GM12891 (cell line): ENCODE measurements at regions not wholly inside any gene's neighbourhood (a gene's known extent, or its start where the extent isn't known, plus 50 kb on each side); places are given as distances from the start of the nearest gene placed in this dataset.

Experiments
- DNase-seq: peaks from one replicate; pipeline ENCODE4 v3.0.0; 2011; ENCODE audit warnings: low spot score; ENCODE audit not compliant: insufficient read length
- FAIRE-seq: peaks from 2 replicates; lab custom pipeline; 2011; peaks lifted over from hg19 to GRCh38; lab: Jason Lieb, UNC
- PAX5 ChIP-seq: IDR thresholded peaks from 2 replicates; pipeline ENCODE4 v1.6.1; 2011; ENCODE audit warnings: low read length, moderate library complexity, mild to moderate bottlenecking; ENCODE audit not compliant: insufficient read depth, severe bottlenecking
- POLR2A ChIP-seq: IDR thresholded peaks from 2 replicates; pipeline ENCODE4 v1.6.1; 2011; ENCODE audit warnings: low read depth, low read length, control low read depth
- POLR2AphosphoS5 ChIP-seq: IDR thresholded peaks from 2 replicates; pipeline ENCODE4 v1.6.1; 2011; ENCODE audit warnings: low read depth, low read length, control low read depth
- POU2F2 ChIP-seq: IDR thresholded peaks from 2 replicates; pipeline ENCODE4 v1.6.1; 2011; ENCODE audit warnings: low read depth, mild to moderate bottlenecking, control low read depth, low read length, moderate library complexity
- SPI1 ChIP-seq: IDR thresholded peaks from 2 replicates; pipeline ENCODE4 v1.6.1; 2011; ENCODE audit warnings: low read depth, low read length, control low read depth
- TAF1 ChIP-seq: IDR thresholded peaks from 2 replicates; pipeline ENCODE4 v1.6.1; 2011; ENCODE audit warnings: low read depth, low read length, control low read depth

- TF ChIP-seq POU2F2 (no peak), POLR2AphosphoS5 (no peak), PAX5 (no peak), POLR2A (no peak), SPI1 (no peak), TAF1 (no peak)
- FAIRE-seq, result no peak
- DNase-seq, result no peak
Measured at GRCh38 chr5:158626718-158627117, 473.0 kb downstream of the EBF1 start.

- FAIRE-seq, result no peak
- no peak for DNase-seq
- TF ChIP-seq SPI1 (no peak), POU2F2 (no peak), TAF1 (no peak), PAX5 (no peak), POLR2A (no peak), POLR2AphosphoS5 (no peak)
Measured at GRCh38 chr5:158623971-158624370, 475.7 kb downstream of the EBF1 start.

GRCh38 chr5:158621391-158621790 lies 478.3 kb downstream of the EBF1 start:
- FAIRE-seq, result no peak
- TF ChIP-seq SPI1 (no peak), POLR2AphosphoS5 (no peak), POLR2A (no peak), TAF1 (no peak)
- DNase-seq, result no peak

DNA sequence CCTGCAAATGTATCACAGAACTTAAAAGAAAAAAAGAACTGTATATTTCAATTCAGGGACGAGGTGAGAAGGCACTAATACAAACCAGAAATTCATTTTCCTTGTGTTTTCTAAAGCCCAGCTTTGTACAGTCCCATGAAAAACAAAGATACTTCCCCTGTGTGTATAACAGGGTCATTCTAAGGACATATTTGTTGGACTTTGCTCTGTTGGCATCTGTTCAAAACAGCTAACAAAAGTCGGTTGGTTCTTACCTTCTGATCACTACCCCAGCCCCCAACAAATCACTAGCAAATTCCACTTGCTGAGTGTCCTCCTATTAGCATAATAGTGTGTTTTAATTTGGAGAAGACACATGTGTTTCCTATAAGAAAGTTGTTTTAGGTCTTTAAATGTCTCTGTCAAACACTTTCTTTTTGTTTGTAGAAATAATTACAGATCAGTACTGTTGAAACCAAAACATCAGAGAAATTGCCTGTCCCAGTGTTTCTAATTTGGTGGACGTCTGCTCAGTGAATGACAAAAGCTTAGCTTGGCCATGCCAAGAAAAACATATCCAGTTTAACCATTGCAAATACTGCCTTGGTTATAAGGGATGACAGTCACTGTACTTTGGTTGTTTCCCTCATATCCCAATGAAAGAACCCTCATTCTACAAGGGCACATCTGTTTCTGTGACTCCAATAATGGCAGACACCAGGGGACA lies 480.5 kb downstream of the EBF1 start:
- TF ChIP-seq PAX5 (no peak), SPI1 (no peak)
- no peak for FAIRE-seq

DNA sequence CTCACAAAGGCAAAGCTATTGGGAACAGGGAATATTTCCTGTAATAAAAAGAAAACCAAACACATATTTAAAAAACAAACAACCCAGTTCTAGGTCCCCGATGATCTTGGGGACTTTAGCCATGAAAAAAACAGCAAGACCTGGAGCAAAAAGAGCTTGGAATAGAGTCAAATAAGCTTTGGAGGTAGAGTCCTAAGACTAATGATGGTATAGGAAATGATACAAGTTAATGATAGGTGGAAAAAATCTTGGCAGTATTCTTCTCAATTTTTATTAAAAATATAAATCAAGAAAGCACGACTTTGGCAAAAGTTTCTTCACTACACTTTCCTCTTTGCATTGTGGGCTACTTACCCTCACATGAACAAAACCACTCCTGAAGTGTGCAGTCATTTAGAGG lies 481.5 kb downstream of the EBF1 start:
- no peak for FAIRE-seq
- no peak for DNase-seq
- TF ChIP-seq POU2F2 (no peak), POLR2A (no peak), SPI1 (no peak), TAF1 (no peak), POLR2AphosphoS5 (no peak), PAX5 (no peak)

More for the DNA sequence above, 480.5 kb downstream of the EBF1 start:
- no peak for DNase-seq

DNA sequence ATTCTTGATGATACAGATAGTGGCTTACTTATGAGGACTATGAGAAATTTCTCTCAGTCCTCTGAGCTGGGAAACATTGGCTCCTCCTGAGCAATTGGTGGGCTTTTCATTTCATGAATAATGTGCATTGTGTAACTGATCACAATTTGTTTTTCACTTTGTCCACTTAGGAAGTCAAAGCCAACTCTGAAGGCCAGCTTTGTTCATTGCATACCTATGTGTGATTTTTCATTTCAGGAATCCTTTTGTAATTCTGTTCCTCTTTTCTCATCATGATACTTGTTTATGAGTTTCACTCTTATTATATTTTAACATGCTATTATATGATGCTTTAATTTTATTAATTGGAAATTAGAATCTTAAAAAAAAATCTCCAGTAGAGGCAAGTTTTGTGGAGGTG lies 483.0 kb downstream of the EBF1 start:
- DNase-seq (no peak), FAIRE-seq (no peak)
- no peak for TF ChIP-seq TAF1
- peak; percentile 77 for TF ChIP-seq SPI1
- TF ChIP-seq PAX5, result no peak
- TF ChIP-seq POU2F2, result no peak
- no peak for TF ChIP-seq POLR2A
- no peak for TF ChIP-seq POLR2AphosphoS5

- TF ChIP-seq SPI1 (no peak), POLR2AphosphoS5 (no peak), TAF1 (no peak), PAX5 (no peak), POLR2A (no peak), POU2F2 (no peak)
- DNase-seq (no peak), FAIRE-seq (no peak)
Measured at GRCh38 chr5:158614951-158615350, 484.8 kb downstream of the EBF1 start.

DNA sequence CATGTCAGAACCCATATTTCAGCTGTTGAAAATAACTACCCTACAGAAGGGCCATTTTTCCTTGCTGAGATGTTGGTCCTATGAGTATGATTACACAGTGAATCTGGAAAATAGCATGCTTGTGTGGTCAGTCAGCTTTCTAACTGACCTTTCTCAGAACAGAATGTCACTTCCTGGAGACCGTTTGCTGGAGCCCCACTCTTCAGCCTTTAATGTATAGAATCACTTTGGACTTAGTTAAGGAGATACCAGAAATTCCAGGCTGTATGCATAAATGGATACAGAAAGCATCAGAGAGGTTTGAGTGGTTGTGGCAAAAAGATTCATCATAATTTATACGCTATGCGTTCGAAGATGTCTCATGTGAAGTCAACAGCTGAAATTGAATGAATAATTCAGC lies 488.1 kb downstream of the EBF1 start:
- no peak for DNase-seq
- TF ChIP-seq TAF1 (no peak), POLR2A (no peak), POLR2AphosphoS5 (no peak), SPI1 (no peak), POU2F2 (no peak), PAX5 (no peak)
- no peak for FAIRE-seq

DNA sequence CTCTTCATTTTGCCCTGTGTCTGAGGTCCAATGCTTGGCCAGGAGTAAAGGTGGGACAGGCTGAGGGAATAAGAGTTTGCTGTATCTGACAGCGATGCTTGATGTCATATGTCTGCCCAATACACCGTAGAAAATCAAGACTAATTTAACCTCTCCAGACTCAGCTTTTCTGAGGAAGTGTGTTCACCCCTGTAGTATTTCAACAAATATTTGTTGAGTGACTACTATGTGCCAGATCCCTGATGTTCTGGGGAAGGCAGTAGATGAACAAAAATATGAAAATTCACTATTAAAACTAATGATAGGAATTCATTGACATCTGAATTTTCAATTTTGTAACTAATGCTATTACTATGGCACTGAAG lies 489.7 kb downstream of the EBF1 start:
- no peak for FAIRE-seq
- no peak for TF ChIP-seq POLR2AphosphoS5
- no peak for TF ChIP-seq POLR2A
- TF ChIP-seq PAX5, result no peak
- no peak for TF ChIP-seq TAF1
- TF ChIP-seq POU2F2, result no peak
- no peak for TF ChIP-seq SPI1
- no peak for DNase-seq
